Panc1 (cell line): ENCODE measurements at regions not wholly inside any gene's neighbourhood (a gene's known extent, or its start where the extent isn't known, plus 50 kb on each side); places are given as distances from the start of the nearest gene placed in this dataset.
A peak's percentile ranks its signal among the peaks of the same experiment; 100 is the strongest.

ENCODE experiments used
- ATAC-seq: fragments of 200-7000 bp; cut with Tn5 transposase; 2 replicates; pipeline ENCODE4 v1.9.1; 2020; ENCODE audit warnings: mild to moderate bottlenecking, moderate library complexity
- BruUV-seq: library from RNA; stranded (reverse); fragments of 400-500 nt; replicated peaks from 2 replicates; lab custom pipeline; 2021; lab: Mats Ljungman, UMichigan
- CTCF ChIA-PET: fragments of 300-600 bp; sonication (Branson Sonifier 250); formaldehyde crosslinking; loops from one replicate; lab custom pipeline; 2022; ENCODE audit warnings: antibody characterized with exemption; lab: Charles Lee
- POLR2A ChIA-PET: fragments of 300-600 bp; sonication (Branson Sonifier 250); formaldehyde crosslinking; loops from one replicate; lab custom pipeline; 2022; ENCODE audit warnings: antibody characterized with exemption; lab: Charles Lee
- DNase-seq: peaks from one replicate; pipeline ENCODE4 v3.0.0-alpha.2; 2010; ENCODE audit warnings: low read depth, low spot score
- H3K27ac ChIP-seq: 2 replicates; pipeline ENCODE4 v1.5.1; 2011; ENCODE audit warnings: mild to moderate bottlenecking, low read length, inconsistent platforms
- H3K27me3 ChIP-seq: fragments of 200-500 bp; sonication (Bioruptor generic); 2 replicates; pipeline ENCODE4 v1.6.0; 2014; ENCODE audit warnings: low read length, inconsistent platforms; ENCODE audit not compliant: control insufficient read depth, insufficient read depth
- H3K36me3 ChIP-seq: fragments of 200-500 bp; sonication (Bioruptor generic); 2 replicates; pipeline ENCODE4 v1.5.1; 2014; ENCODE audit warnings: inconsistent platforms, mild to moderate bottlenecking, low read length, moderate library complexity; ENCODE audit not compliant: control insufficient read depth, insufficient read depth
- H3K4me1 ChIP-seq: 2 replicates; pipeline ENCODE4 v1.5.1; 2011; ENCODE audit warnings: inconsistent platforms, mild to moderate bottlenecking, low read length, moderate library complexity; ENCODE audit not compliant: control insufficient read depth, insufficient read depth
- H3K4me3 ChIP-seq, 2 experiments: 2 replicates each; pipeline ENCODE4 v1.5.1; 2011 to 2012; ENCODE audit warnings: low read depth in 2 of 2, low read length in 2 of 2, mild to moderate bottlenecking in 2 of 2, inconsistent platforms in 1 of 2, moderate library complexity in 1 of 2
- H3K9me3 ChIP-seq: fragments of 200-500 bp; sonication (Bioruptor generic); 2 replicates; pipeline ENCODE4 v1.5.1; 2014; ENCODE audit warnings: low read depth, mild to moderate bottlenecking, inconsistent platforms, low read length, moderate library complexity; ENCODE audit not compliant: control insufficient read depth, insufficient read depth
- CTCF ChIP-seq: fragments of 450-650 bp; IDR thresholded peaks from 2 replicates; pipeline ENCODE4 v1.5.1; 2017; ENCODE audit warnings: mild to moderate bottlenecking
- POLR2AphosphoS5 ChIP-seq: IDR thresholded peaks from 2 replicates; pipeline ENCODE4 v1.6.1; 2012; ENCODE audit warnings: mild to moderate bottlenecking, low read depth, low read length, moderate library complexity
- REST ChIP-seq, 2 experiments: IDR thresholded peaks; 2 replicates each; pipeline ENCODE4 v1.6.1; 2011 to 2012; ENCODE audit warnings: low read depth in 2 of 2, control low read depth in 1 of 2, low read length in 1 of 2, mild to moderate bottlenecking in 1 of 2, moderate library complexity in 1 of 2; ENCODE audit not compliant: insufficient read depth in 1 of 2
- SIN3A ChIP-seq: IDR thresholded peaks from 2 replicates; pipeline ENCODE4 v1.6.1; 2012; ENCODE audit warnings: low read depth, mild to moderate bottlenecking, low read length, moderate library complexity, borderline replicate concordance; ENCODE audit not compliant: insufficient read depth
- TCF7L2 ChIP-seq: IDR thresholded peaks from 2 replicates; pipeline ENCODE4 v1.6.1; 2011; ENCODE audit warnings: mild to moderate bottlenecking, low read depth, low read length, inconsistent platforms
- in situ Hi-C: cut with HindIII; loops from 2 replicates; pipeline ENCODE4 v1.10.0; 2016; ENCODE audit warnings: low sequenced_read_pairs, low pct_unique_long_range_greater_than_20kb
- intact Hi-C: fragments of 100-400 bp; cut with micrococcal nuclease; formaldehyde crosslinking; loops from one replicate; pipeline ENCODE4 v1.10.0; 2022; ENCODE audit not compliant: unreplicated experiment

DNA sequence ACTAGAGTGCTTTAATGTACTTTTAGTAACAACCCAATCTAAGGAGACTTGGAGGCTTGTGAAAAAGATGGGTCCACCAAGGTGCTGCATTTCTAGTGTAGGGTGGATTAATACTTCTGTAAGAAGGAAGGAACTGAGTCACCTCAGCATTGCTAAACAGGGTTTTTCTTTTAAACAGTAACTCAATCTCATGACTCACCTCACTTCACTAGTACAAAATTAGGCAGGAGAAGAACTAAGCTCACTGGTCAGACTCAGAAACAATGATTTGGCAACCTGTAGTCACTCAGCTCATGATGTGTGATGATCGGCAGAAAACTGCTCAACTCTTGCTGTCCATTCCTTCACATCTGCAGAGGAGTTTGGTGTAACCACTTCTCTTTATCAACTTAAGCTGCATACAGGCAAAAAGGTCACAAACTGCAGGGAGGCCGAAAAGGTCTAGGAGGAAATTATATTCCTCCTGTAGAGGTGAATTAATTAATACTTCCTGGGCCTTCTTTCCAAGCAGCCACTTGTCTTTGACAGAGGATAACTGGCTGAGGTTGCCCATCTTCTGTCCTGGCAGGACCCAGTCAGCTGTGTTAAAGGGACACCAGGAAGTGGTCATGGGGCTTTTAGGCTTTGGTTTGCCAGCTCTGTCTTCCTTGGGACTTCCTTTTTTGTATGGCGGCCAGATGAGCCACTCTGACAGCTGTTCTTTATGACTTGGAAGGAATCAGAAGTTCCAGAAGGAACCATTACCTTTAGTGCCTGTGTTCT, 466.9 kb downstream of the FUT8 start:
- ATAC-seq (no peak), DNase-seq (peak; percentile 2)
- intact Hi-C loops: no loop called here
- TF ChIP-seq SIN3A (no peak), REST (IDR thresholded peaks at IDR 0.05; ENCODE audit: insufficient read depth in 1 of 2, low read depth in 2 of 2, low read length in 1 of 2) (no peak), CTCF (no peak), TCF7L2 (no peak), POLR2AphosphoS5 (no peak)
- Histone ChIP-seq H3K4me1 (no peaks in the 10 kb centered on the region), H3K27me3 (no peaks in the 10 kb centered on the region), H3K36me3 (no peaks in the 10 kb centered on the region), H3K4me3 (no peak overlapping the region), H3K9me3 (no peaks in the 10 kb centered on the region), H3K27ac (no peak overlapping the region)
- BruUV-seq: no TSS peak
- in situ Hi-C loops: no loop called here
- ChIA-PET CTCF (no interaction called here), POLR2A (no interaction called here)

DNA sequence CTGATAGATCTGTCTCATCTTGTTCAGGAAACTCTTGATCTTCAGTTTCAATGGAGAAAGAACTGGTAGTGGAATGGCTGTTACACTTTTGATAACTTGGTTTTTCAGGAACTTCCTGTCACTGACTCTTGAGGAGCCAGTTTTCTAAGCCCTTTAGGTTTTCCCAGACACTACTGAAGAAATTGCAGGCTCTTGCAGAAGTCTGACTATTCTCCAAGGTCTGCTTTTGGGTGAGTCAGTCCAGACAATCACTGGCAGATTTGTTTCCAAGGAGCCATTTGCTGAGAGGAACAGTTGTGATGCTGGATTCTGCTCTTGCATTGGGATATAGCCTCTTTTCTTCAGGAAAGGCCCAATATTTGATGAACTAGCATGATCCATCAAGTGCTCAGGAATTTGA, 468.0 kb downstream of the FUT8 start:
- no peak overlapping the region for H3K4me3 ChIP-seq
- ChIA-PET CTCF (no interaction called here), POLR2A (no interaction called here)
- DNase-seq (no peak), ATAC-seq (no peak)
- no peaks in the 10 kb centered on the region; the same call in 1 of the 2 replicates for H3K27me3 ChIP-seq
- intact Hi-C loops: no loop called here
- H3K27ac ChIP-seq: no peak overlapping the region
- H3K9me3 ChIP-seq: no peaks in the 10 kb centered on the region
- H3K36me3 ChIP-seq: no peaks in the 10 kb centered on the region
- no peaks in the 10 kb centered on the region for H3K4me1 ChIP-seq
- no TSS peak for BruUV-seq
- in situ Hi-C loops: no loop called here
- TF ChIP-seq TCF7L2 (no peak), REST (IDR thresholded peaks at IDR 0.05; ENCODE audit: insufficient read depth in 1 of 2, low read depth in 2 of 2, low read length in 1 of 2) (no peak), POLR2AphosphoS5 (no peak), SIN3A (no peak), CTCF (no peak)
